H9 (cell line): ENCODE measurements at regions not wholly inside any gene's neighbourhood (a gene's known extent, or its start where the extent isn't known, plus 50 kb on each side); places are given as distances from the start of the nearest gene placed in this dataset.

Experiments used
- DNase-seq: peaks from one replicate; pipeline ENCODE4 v3.0.0-alpha.2; 2017
- H2AFZ ChIP-seq: one replicate; pipeline ENCODE4 v1.6.1; 2013; ENCODE audit warnings: mild to moderate bottlenecking, low read length, control low read depth, moderate library complexity
- H2AK5ac ChIP-seq: 2 replicates; pipeline ENCODE4 v1.6.1; 2013; ENCODE audit warnings: low read length, control low read depth, mixed read lengths; ENCODE audit not compliant: insufficient read length
- H2BK120ac ChIP-seq: one replicate; pipeline ENCODE4 v1.6.1; 2013; ENCODE audit warnings: low read depth, mild to moderate bottlenecking, low read length, control low read depth, inconsistent platforms; ENCODE audit not compliant: poor library complexity, severe bottlenecking
- H2BK12ac ChIP-seq: 2 replicates; pipeline ENCODE4 v1.6.1; 2013; ENCODE audit warnings: low read length, control low read depth, mixed read lengths, low read depth; ENCODE audit not compliant: insufficient read length
- H2BK15ac ChIP-seq: 2 replicates; pipeline ENCODE4 v1.6.1; 2013; ENCODE audit warnings: low read depth, low read length, control low read depth
- H2BK20ac ChIP-seq: one replicate; pipeline ENCODE4 v1.6.1; 2013; ENCODE audit warnings: low read depth, mild to moderate bottlenecking, low read length, control low read depth, inconsistent platforms; ENCODE audit not compliant: poor library complexity, severe bottlenecking
- H2BK5ac ChIP-seq: 2 replicates; pipeline ENCODE4 v1.6.1; 2013; ENCODE audit warnings: low read length, control low read depth, mixed read lengths; ENCODE audit not compliant: insufficient read length
- H3K14ac ChIP-seq: 2 replicates; pipeline ENCODE4 v1.6.1; 2013; ENCODE audit warnings: low read length, control low read depth; ENCODE audit not compliant: insufficient read depth
- H3K18ac ChIP-seq: 2 replicates; pipeline ENCODE4 v1.6.1; 2013; ENCODE audit warnings: low read depth, mild to moderate bottlenecking, mixed read lengths, low read length, control low read depth; ENCODE audit not compliant: insufficient read length
- H3K23ac ChIP-seq: 2 replicates; pipeline ENCODE4 v1.6.1; 2013; ENCODE audit warnings: low read length, control low read depth, mixed read lengths, low read depth; ENCODE audit not compliant: insufficient read length
- H3K23me2 ChIP-seq: 2 replicates; pipeline ENCODE4 v1.6.1; 2013; ENCODE audit warnings: low read depth, mild to moderate bottlenecking, mixed read lengths, low read length, control low read depth; ENCODE audit not compliant: insufficient read length, poor library complexity, severe bottlenecking
- H3K27ac ChIP-seq: 2 replicates; pipeline ENCODE4 v1.5.1; 2013; ENCODE audit warnings: low read length, control low read depth, mixed read lengths, low read depth; ENCODE audit not compliant: insufficient read length
- H3K27me3 ChIP-seq: 2 replicates; pipeline ENCODE4 v1.6.1; 2013; ENCODE audit warnings: low read length, control low read depth, inconsistent platforms; ENCODE audit not compliant: insufficient read depth
- H3K4ac ChIP-seq: 2 replicates; pipeline ENCODE4 v1.6.1; 2013; ENCODE audit warnings: low read depth, mild to moderate bottlenecking, control low read depth, inconsistent platforms, low read length, moderate library complexity
- H3K4me1 ChIP-seq: 2 replicates; pipeline ENCODE4 v1.6.1; 2013; ENCODE audit warnings: low read length, control low read depth, inconsistent platforms; ENCODE audit not compliant: insufficient read depth
- H3K4me2 ChIP-seq: 2 replicates; pipeline ENCODE4 v1.6.1; 2013; ENCODE audit warnings: low read length, control low read depth, mixed read lengths; ENCODE audit not compliant: insufficient read length, insufficient read depth
- H3K56ac ChIP-seq: 2 replicates; pipeline ENCODE4 v1.6.1; 2013; ENCODE audit warnings: low read depth, mild to moderate bottlenecking, mixed read lengths, low read length, control low read depth; ENCODE audit not compliant: insufficient read length
- H3K79me1 ChIP-seq: 2 replicates; pipeline ENCODE4 v1.6.1; 2013; ENCODE audit warnings: low read depth, mild to moderate bottlenecking, moderate library complexity, low read length, control low read depth, inconsistent platforms; ENCODE audit not compliant: insufficient read depth, poor library complexity, severe bottlenecking
- H3K79me2 ChIP-seq: 2 replicates; pipeline ENCODE4 v1.6.1; 2013; ENCODE audit warnings: low read length, control low read depth, inconsistent platforms; ENCODE audit not compliant: insufficient read depth
- H3K9ac ChIP-seq: 2 replicates; pipeline ENCODE4 v1.6.1; 2013; ENCODE audit warnings: low read length, control low read depth, mixed read lengths; ENCODE audit not compliant: insufficient read length; ENCODE audit errors: extremely low read depth
- H3K9me3 ChIP-seq: one replicate; pipeline ENCODE4 v1.6.1; 2013; ENCODE audit warnings: low read depth, low read length, inconsistent platforms; ENCODE audit not compliant: control insufficient read depth
- H3T11ph ChIP-seq: one replicate; pipeline ENCODE4 v1.6.1; 2013; ENCODE audit warnings: mild to moderate bottlenecking, low read length, control low read depth, inconsistent platforms
- H4K20me1 ChIP-seq: one replicate; pipeline ENCODE4 v1.6.1; 2013; ENCODE audit not compliant: control insufficient read depth, insufficient read length, insufficient read depth
- H4K5ac ChIP-seq: 2 replicates; pipeline ENCODE4 v1.6.1; 2013; ENCODE audit warnings: low read depth, mild to moderate bottlenecking, mixed read lengths, low read length, control low read depth; ENCODE audit not compliant: insufficient read length
- H4K8ac ChIP-seq: replicated peaks from 2 replicates; pipeline ENCODE4 v1.6.1; 2013; ENCODE audit warnings: low read length, control low read depth, mixed read lengths, low read depth; ENCODE audit not compliant: insufficient read length
- H4K91ac ChIP-seq: 2 replicates; pipeline ENCODE4 v1.6.1; 2013; ENCODE audit warnings: low read depth, mild to moderate bottlenecking, moderate library complexity, mixed read lengths, low read length, control low read depth; ENCODE audit not compliant: insufficient read length
- H3K27ac Mint-ChIP-seq, 3 experiments: 2 replicates in 2 of 3; 3 replicates in 1 of 3; pipeline ENCODE4 v1.8.0; 2020 to 2021; ENCODE audit warnings: mixed read lengths in 3 of 3, mild to moderate bottlenecking in 1 of 3, moderate library complexity in 1 of 3
- H3K27me3 Mint-ChIP-seq: 2 replicates; pipeline ENCODE4 v1.8.0; 2021; ENCODE audit warnings: low read depth, mild to moderate bottlenecking, moderate library complexity, mixed read lengths
- H3K36me3 Mint-ChIP-seq, 3 experiments: 2 replicates in 2 of 3; 3 replicates in 1 of 3; pipeline ENCODE4 v1.8.0; 2020 to 2021; ENCODE audit warnings: low read depth in 3 of 3, mixed read lengths in 3 of 3; ENCODE audit not compliant: insufficient read depth in 1 of 3
- H3K4me1 Mint-ChIP-seq, 2 experiments: 2 replicates each; pipeline ENCODE4 v1.8.0; 2020; ENCODE audit warnings: mixed read lengths in 2 of 2
- H3K4me3 Mint-ChIP-seq, 2 experiments: 2 replicates in 1 of 2; 3 replicates in 1 of 2; pipeline ENCODE4 v1.8.0; 2020 to 2021; ENCODE audit warnings: mild to moderate bottlenecking in 2 of 2, mixed read lengths in 2 of 2, moderate library complexity in 1 of 2
- H3K9me3 Mint-ChIP-seq, 2 experiments: 2 replicates in 1 of 2; 3 replicates in 1 of 2; pipeline ENCODE4 v1.8.0; 2020; ENCODE audit warnings: mild to moderate bottlenecking in 2 of 2, mixed read lengths in 2 of 2, moderate library complexity in 1 of 2
- CTCF ChIP-seq: fragments of 200-600 bp; sonication (generic); conservative IDR thresholded peaks from 3 replicates; pipeline ENCODE4 v1.8.0; 2021; ENCODE audit warnings: antibody characterized with exemption, mild to moderate bottlenecking
- WGBS: extraction: QIAGEN DNeasy Blood & Tissue Kit; methylation state at CpG from one replicate; pipeline ENCODE4 v1.1.7; 2013; ENCODE audit warnings: missing lambda C conversion rate, low lambda C conversion rate, mixed read lengths; ENCODE audit not compliant: insufficient read length; ENCODE audit errors: extremely low coverage; 5-methylcytosine and 5-hydroxymethylcytosine counted together

GRCh38 chr12:89179983-89180382 lies 172.3 kb downstream of the DUSP6 start:
- WGBS, result no CpG with 5 or more reads among the region's 1 CpG
- no peaks in the 10 kb centered on the region for H3K79me2 ChIP-seq
- H3K23ac ChIP-seq, result no peak overlapping the region
- no peak overlapping the region for H4K8ac ChIP-seq
- no peak overlapping the region for H4K5ac ChIP-seq
- H3K9me3 ChIP-seq, result no peaks in the 10 kb centered on the region
- no peak overlapping the region for H2AFZ ChIP-seq
- H3K27ac ChIP-seq, result no peak overlapping the region
- no peaks in the 10 kb centered on the region for H3K4me1 ChIP-seq
- H3K79me1 ChIP-seq, result no peaks in the 10 kb centered on the region
- DNase-seq, result no peak
- no peaks in the 10 kb centered on the region for H4K20me1 ChIP-seq
- no peaks in the 10 kb centered on the region for H3K23me2 ChIP-seq
- H3K4me3 Mint-ChIP-seq, result no peak overlapping the region
- H3K4me2 ChIP-seq, result no peak overlapping the region
- H3K27me3 Mint-ChIP-seq, result no peaks in the 10 kb centered on the region
- TF ChIP-seq CTCF, result no peak
- H3K4me1 Mint-ChIP-seq, result peaks cover 4 to 6% of the 10 kb centered on the region in 2 experiments
- no peak overlapping the region for H3K14ac ChIP-seq
- H3K56ac ChIP-seq, result no peak overlapping the region
- no peak overlapping the region for H3K4ac ChIP-seq
- H3K27ac Mint-ChIP-seq, result no peak overlapping the region
- H4K91ac ChIP-seq, result no peak overlapping the region
- H2AK5ac ChIP-seq, result no peak overlapping the region
- no peaks in the 10 kb centered on the region for H3K9me3 Mint-ChIP-seq
- H2BK5ac ChIP-seq, result no peak overlapping the region
- no peaks in the 10 kb centered on the region for H3K27me3 ChIP-seq
- H3K18ac ChIP-seq, result no peak overlapping the region
- no peak overlapping the region for H2BK120ac ChIP-seq
- H2BK20ac ChIP-seq, result no peak overlapping the region
- no peak overlapping the region for H3K9ac ChIP-seq
- H2BK12ac ChIP-seq, result no peak overlapping the region
- H3T11ph ChIP-seq, result no peak overlapping the region
- H2BK15ac ChIP-seq, result no peak overlapping the region
- no peaks in the 10 kb centered on the region for H3K36me3 Mint-ChIP-seq
